Small intestine (tissue), 7 donors: ENCODE measurements at regions not wholly inside any gene's neighbourhood (a gene's known extent, or its start where the extent isn't known, plus 50 kb on each side); places are given as distances from the start of the nearest gene placed in this dataset.

Experiments used
- DNase-seq, 2 donors: peaks; one replicate each; pipeline versions ENCODE4 v3.0.0 to v3.0.0-alpha.2; 2013
- FAIRE-seq: peaks from 2 replicates; lab custom pipeline; 2012; peaks lifted over from hg19 to GRCh38; lab: Jason Lieb, UNC
- H3K27ac ChIP-seq, 3 donors: one replicate each; pipeline ENCODE4 v1.5.1; 2013; ENCODE audit warnings: low read length in 2 of 3, mild to moderate bottlenecking in 2 of 3, control low read depth in 1 of 3, inconsistent platforms in 1 of 3, low read depth in 1 of 3, moderate library complexity in 1 of 3
- H3K27me3 ChIP-seq, 3 donors: one replicate each; pipeline ENCODE4 v1.6.1; 2013; ENCODE audit warnings: low read length in 3 of 3, inconsistent platforms in 1 of 3; ENCODE audit not compliant: control insufficient read depth in 3 of 3, insufficient read depth in 3 of 3
- H3K36me3 ChIP-seq, 3 donors: one replicate each; pipeline ENCODE4 v1.6.1; 2013; ENCODE audit warnings: low read length in 3 of 3, inconsistent platforms in 1 of 3, low read depth in 1 of 3, mild to moderate bottlenecking in 1 of 3, moderate library complexity in 1 of 3; ENCODE audit not compliant: control insufficient read depth in 3 of 3, insufficient read depth in 2 of 3
- H3K4me1 ChIP-seq, 3 donors: one replicate each; pipeline ENCODE4 v1.6.1; 2013; ENCODE audit warnings: low read length in 2 of 3, inconsistent platforms in 1 of 3, low read depth in 1 of 3, mild to moderate bottlenecking in 1 of 3, moderate library complexity in 1 of 3; ENCODE audit not compliant: control insufficient read depth in 3 of 3, insufficient read depth in 2 of 3
- H3K4me3 ChIP-seq, 3 donors: one replicate each; pipeline ENCODE4 v1.5.1; 2013; ENCODE audit warnings: low read length in 3 of 3, control low read depth in 1 of 3, inconsistent platforms in 1 of 3, low read depth in 1 of 3, mild to moderate bottlenecking in 1 of 3, moderate library complexity in 1 of 3
- H3K9me3 ChIP-seq, 2 donors: one replicate each; pipeline ENCODE4 v1.6.1; 2013; ENCODE audit warnings: low read depth in 1 of 2, low read length in 1 of 2; ENCODE audit not compliant: control insufficient read depth in 2 of 2, insufficient read depth in 1 of 2
- WGBS, 3 donors: extraction: QIAGEN DNeasy Blood & Tissue Kit; methylation state at CpG; one replicate each; pipeline ENCODE4 v1.1.7; 2013; 5-methylcytosine and 5-hydroxymethylcytosine counted together
- donor health status: healthy with polysubstance abuse.
- donor health status: control.
- donor health status: control.
- donor health status: Bipolar disorder and iron deficiency.
- donor health status: healthy.

DNA sequence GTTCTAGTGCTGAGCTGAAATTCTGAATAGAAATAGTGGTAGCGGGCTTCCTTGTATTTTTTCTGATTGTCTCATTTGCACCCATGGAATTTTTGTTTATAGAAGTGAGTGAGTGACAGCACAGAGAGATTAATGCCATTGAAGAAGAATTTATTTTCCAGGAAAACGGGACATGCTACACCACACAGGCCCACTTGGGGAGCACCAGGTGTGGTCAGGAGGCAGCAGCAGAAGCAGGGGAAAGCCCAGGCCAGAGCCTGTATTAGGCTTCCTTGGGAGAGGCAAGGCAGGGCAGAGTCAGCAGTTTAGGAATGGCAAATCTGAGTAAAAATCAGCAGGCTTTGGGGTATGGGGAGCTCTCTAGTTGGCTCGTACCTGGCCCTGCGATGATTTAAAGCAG lies 88.4 kb upstream of the ATP11B start:
- WGBS, 3 donors = 74 to 88% (median 82%) methylated on average over 4 of the region's 4 CpGs
- no peak overlapping the region for H3K27ac ChIP-seq
- peaks cover 0 to 2% (median 0%) of the 10 kb centered on the region in 3 donors for H3K27me3 ChIP-seq
- H3K9me3 ChIP-seq = peaks cover 0 to 2% of the 10 kb centered on the region in 2 donors
- no peaks in the 10 kb centered on the region for H3K4me1 ChIP-seq
- no peaks in the 10 kb centered on the region for H3K36me3 ChIP-seq
- FAIRE-seq = no peak
- no peak for DNase-seq
- H3K4me3 ChIP-seq = no peak overlapping the region

DNA sequence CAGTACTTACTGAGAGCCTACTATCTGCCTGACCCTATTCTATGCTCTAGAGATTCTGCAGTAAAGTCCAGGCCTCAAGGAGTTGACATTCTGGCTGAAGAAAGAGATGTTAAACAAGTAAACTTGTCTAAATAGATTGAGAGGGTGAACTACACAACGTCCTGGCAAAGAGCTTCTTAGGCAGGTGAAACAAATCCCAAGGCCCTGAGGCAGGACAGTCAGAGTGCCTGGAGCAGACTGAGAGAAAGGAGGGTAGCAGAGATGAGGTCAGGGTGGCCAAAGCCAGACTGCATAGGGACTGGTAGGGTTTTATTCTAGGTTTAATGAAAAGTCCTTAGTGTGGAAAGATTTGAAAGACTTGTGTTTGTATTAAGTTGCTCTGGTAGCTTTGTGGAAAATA lies 84.5 kb upstream of the ATP11B start:
- H3K27me3 ChIP-seq = no peaks in the 10 kb centered on the region
- no peaks in the 10 kb centered on the region for H3K36me3 ChIP-seq
- DNase-seq (no peak), FAIRE-seq (no peak)
- no peaks in the 10 kb centered on the region for H3K9me3 ChIP-seq
- peaks cover 0 to 5% (median 2%) of the 10 kb centered on the region in 3 donors for H3K4me1 ChIP-seq
- H3K4me3 ChIP-seq = no peak overlapping the region
- 30 to 58% (median 45%) methylated on average over 1 of the region's 1 CpG for WGBS, 3 donors
- no peak overlapping the region for H3K27ac ChIP-seq

DNA sequence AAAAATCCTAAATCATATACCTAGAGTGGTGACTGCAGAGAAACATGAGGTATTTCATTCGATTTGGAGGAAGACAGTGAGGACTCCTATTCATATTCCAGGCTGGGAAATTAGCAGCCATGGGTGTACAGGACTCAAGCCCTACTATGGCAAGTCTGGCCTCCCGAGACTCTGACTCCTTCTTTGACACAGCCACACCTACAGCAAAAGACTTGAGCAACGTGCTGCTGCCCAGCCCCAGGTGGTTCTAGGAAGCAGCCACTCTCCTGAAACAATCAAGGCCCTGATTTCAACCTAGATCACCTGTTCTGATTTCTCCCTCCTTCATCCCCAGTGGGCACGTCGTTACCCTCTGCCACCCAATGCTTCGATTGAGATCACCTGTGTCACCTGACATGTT lies 84.0 kb upstream of the ATP11B start:
- Histone ChIP-seq H3K4me3 (no peak overlapping the region), H3K9me3 (no peaks in the 10 kb centered on the region), H3K27ac (no peak overlapping the region), H3K27me3 (no peaks in the 10 kb centered on the region), H3K36me3 (no peaks in the 10 kb centered on the region), H3K4me1 (peaks cover 0 to 7% (median 2%) of the 10 kb centered on the region in 3 donors)
- DNase-seq (no peak), FAIRE-seq (no peak)
- WGBS, 3 donors = 68 to 80% (median 79%) methylated on average over 6 of the region's 6 CpGs

DNA sequence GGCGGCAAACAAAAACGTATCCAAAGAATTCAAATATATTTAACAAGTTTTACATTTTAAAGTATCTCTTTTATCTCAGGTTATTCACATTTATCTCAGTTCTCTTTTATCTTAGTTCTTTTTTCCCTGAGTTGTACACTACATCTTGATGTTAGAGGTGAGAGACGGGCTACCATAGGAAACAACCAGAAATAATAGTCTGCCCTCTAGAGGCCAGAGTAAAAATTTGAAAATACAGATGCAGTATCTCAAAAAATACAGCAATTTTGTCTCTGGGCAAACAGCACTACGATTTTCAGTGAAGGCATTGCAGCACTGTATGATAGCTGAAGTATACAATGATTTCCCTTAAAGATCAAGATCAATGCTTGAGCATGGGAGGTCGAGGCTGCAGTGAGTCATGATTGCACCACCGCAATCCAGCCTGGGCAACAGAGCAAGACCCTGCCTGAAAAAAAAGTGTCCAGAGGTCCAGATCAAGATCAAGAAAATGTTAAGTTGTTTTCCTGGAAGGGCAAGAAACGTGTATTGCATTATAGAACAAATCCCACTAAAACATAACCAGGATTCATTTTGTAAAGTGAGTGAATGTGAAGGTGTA lies 82.6 kb upstream of the ATP11B start:
- H3K4me3 ChIP-seq = no peak overlapping the region
- no peaks in the 10 kb centered on the region for H3K9me3 ChIP-seq

DNA sequence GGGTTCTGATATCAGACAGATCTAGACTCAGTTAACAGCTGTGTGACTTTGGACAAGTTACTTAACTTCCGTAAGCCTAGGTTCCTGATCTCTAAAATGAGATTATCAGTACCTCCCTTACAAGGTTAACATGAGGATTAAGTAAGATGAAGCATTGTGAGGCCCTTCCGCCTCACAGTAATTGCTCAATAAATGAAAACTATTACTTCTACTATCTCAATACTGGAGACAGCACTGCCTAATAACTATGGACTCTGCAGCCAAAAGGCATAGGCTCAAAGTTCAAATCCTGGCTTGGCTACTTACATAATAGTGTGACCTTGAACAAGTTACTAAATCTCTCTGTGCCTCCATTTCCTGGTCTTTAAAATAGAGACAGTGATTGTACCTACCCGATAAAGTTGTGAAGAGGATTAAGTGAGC lies 82.0 kb upstream of the ATP11B start:
- 19 to 59% (median 30%) methylated on average over 3 of the region's 3 CpGs for WGBS, 3 donors
- Histone ChIP-seq H3K9me3 (no peaks in the 10 kb centered on the region), H3K27ac (peak overlapping the region; percentile 68 to 82 (median 74)), H3K27me3 (no peaks in the 10 kb centered on the region), H3K4me3 (no peak overlapping the region), H3K36me3 (no peaks in the 10 kb centered on the region), H3K4me1 (peaks cover 0 to 21% (median 2%) of the 10 kb centered on the region in 3 donors)
- FAIRE-seq (no peak), DNase-seq (peak; percentile 79 to 92)

More for the DNA sequence above, 82.6 kb upstream of the ATP11B start:
- FAIRE-seq (no peak), DNase-seq (peak; percentile 41 to 51)
- Histone ChIP-seq H3K27me3 (no peaks in the 10 kb centered on the region), H3K4me1 (peaks cover 0 to 16% (median 2%) of the 10 kb centered on the region in 3 donors), H3K27ac (peak overlapping the region in 1 of 3 donors; percentile 48), H3K36me3 (no peaks in the 10 kb centered on the region)
- WGBS, 3 donors = 43 to 46% (median 43%) methylated on average over 7 of the region's 7 CpGs

DNA sequence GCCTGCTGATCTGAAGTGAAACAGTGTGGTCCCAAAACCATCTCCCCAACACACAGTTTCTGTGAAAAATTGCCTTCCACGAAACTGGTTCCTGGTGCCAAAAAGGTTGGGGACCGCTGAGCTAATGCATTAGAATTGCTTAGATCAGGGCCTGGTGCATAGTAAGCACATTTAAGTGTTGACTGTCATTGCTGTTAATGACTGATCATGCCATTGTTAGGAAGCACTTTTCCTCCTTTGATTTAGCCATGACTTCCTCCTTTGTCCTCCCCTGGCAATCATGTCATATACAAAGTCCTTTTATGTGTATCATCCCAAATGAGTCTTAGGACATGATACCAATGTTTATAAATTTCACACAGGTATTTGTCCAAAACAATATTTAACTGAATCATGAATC lies 81.5 kb upstream of the ATP11B start:
- DNase-seq (no peak), FAIRE-seq (no peak)
- peak overlapping the region; percentile 68 to 82 (median 74) for H3K27ac ChIP-seq
- no peak overlapping the region for H3K4me3 ChIP-seq
- no peaks in the 10 kb centered on the region for H3K9me3 ChIP-seq
- H3K27me3 ChIP-seq = no peaks in the 10 kb centered on the region
- H3K4me1 ChIP-seq = peaks cover 0 to 27% (median 2%) of the 10 kb centered on the region in 3 donors
- no peaks in the 10 kb centered on the region for H3K36me3 ChIP-seq
- WGBS, 3 donors = 63 to 76% (median 73%) methylated on average over 2 of the region's 2 CpGs

DNA sequence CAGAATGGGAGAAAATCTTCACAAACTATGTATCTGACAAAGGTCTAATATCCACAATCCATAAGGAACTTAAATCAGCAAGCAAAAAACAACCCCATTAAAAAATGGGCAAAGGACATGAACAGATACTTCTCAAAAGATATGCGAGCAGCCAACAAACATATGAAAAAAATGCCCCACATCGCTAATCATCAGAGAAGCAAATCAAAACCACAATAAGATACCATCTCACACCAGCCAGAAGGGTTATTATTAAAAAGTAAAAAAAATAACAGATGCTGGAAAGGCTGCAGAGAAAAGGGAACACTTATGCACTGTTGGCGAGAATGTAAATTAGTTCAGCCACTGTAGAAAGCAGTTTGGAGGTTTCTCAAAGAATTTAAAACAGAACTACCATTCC lies 80.2 kb upstream of the ATP11B start:
- DNase-seq (no peak), FAIRE-seq (no peak)
- WGBS, 3 donors = 90 to 95% (median 92%) methylated on average over 3 of the region's 3 CpGs
- Histone ChIP-seq H3K4me1 (peaks cover 0 to 27% (median 2%) of the 10 kb centered on the region in 3 donors), H3K4me3 (no peak overlapping the region), H3K27ac (no peak overlapping the region), H3K9me3 (no peaks in the 10 kb centered on the region), H3K27me3 (no peaks in the 10 kb centered on the region), H3K36me3 (no peaks in the 10 kb centered on the region)

DNA sequence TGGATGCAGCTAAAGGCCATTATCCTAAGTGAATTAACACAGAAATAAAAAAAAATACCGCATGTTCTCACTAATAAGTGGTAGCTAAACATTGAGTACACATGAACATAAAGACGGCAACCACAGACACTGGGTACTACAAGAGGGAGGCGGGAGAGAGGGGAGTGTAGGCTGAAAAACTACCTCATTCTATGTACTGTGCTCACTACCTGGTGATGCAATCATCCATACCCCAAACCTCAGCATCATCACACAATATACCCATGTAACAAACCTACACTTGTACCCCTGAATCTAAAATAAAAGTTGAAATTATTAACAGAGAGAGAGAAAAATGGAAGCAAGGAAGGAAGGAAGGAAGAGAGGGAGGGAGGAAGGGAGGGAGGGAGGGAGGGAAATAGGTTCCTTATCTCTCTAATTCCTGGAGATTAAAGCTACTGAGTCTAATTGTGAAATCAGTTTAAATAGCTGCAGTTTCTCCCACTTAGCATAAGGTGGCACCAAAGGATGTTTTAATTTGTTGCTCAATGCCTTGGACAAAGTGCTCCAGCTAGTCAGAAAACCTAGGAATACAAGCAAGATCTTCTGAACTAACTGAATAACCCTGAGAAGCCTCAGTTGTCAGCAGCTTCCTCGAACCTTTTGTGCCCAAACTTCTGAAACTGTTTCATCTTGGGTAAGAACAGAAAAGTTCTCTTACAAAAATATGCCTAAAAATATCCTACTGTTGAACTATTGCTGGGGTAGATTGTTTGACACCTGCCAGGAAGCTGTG lies 79.4 kb upstream of the ATP11B start:
- Histone ChIP-seq H3K4me1 (peaks cover 0 to 27% (median 2%) of the 10 kb centered on the region in 3 donors), H3K27me3 (no peaks in the 10 kb centered on the region), H3K9me3 (no peaks in the 10 kb centered on the region), H3K4me3 (no peak overlapping the region), H3K36me3 (no peaks in the 10 kb centered on the region), H3K27ac (peak overlapping the region in 1 of 3 donors; percentile 34)
- FAIRE-seq (no peak), DNase-seq (peak; percentile 77 to 91)
- 21 to 38% (median 38%) methylated on average over 3 to 4 of the region's 4 CpGs for WGBS, 3 donors
